OCI-LY1 (cell line): ENCODE measurements at regions not wholly inside any gene's neighbourhood (a gene's known extent, or its start where the extent isn't known, plus 50 kb on each side); places are given as distances from the start of the nearest gene placed in this dataset.

Experiments used
- H2AFZ ChIP-seq: fragments of 200-600 bp; sonication (generic), shearing (Covaris generic); 2 replicates; pipeline ENCODE4 v1.6.0; 2014; ENCODE audit warnings: antibody characterized with exemption, mild to moderate bottlenecking, low read length
- H3F3A ChIP-seq: fragments of 200-600 bp; sonication (generic), shearing (Covaris generic); 2 replicates; pipeline ENCODE4 v1.6.0; 2014; ENCODE audit warnings: mild to moderate bottlenecking, antibody characterized with exemption, low read length, moderate library complexity; ENCODE audit not compliant: insufficient read depth
- H3K27ac ChIP-seq: fragments of 200-600 bp; sonication (generic); 2 replicates; pipeline ENCODE4 v1.5.1; 2014; ENCODE audit warnings: low read length, mixed run types, mild to moderate bottlenecking, low read depth; ENCODE audit not compliant: poor library complexity, severe bottlenecking
- H3K27me3 ChIP-seq: fragments of 200-600 bp; sonication (generic); 2 replicates; pipeline ENCODE4 v1.6.0; 2014; ENCODE audit warnings: antibody characterized with exemption, mild to moderate bottlenecking, low read length, moderate library complexity; ENCODE audit not compliant: insufficient read depth
- H3K36me3 ChIP-seq: fragments of 200-600 bp; sonication (generic); 2 replicates; pipeline ENCODE4 v1.6.1; 2014; ENCODE audit warnings: mild to moderate bottlenecking, antibody characterized with exemption, low read length, moderate library complexity, mixed read lengths; ENCODE audit not compliant: insufficient read depth
- H3K4me1 ChIP-seq: fragments of 200-600 bp; sonication (generic); 2 replicates; pipeline ENCODE4 v1.5.1; 2014; ENCODE audit warnings: mild to moderate bottlenecking, low read length, moderate library complexity; ENCODE audit not compliant: insufficient read depth, severe bottlenecking
- H3K4me2 ChIP-seq: fragments of 200-600 bp; sonication (generic), shearing (Covaris generic); 2 replicates; pipeline ENCODE4 v1.6.1; 2014; ENCODE audit warnings: low read length
- H3K4me3 ChIP-seq: fragments of 200-600 bp; sonication (generic); 2 replicates; pipeline ENCODE4 v1.5.1; 2014; ENCODE audit warnings: low read length, low read depth, mild to moderate bottlenecking, mixed read lengths; ENCODE audit not compliant: poor library complexity, severe bottlenecking
- H3K79me2 ChIP-seq: fragments of 200-600 bp; shearing (Covaris generic); 2 replicates; pipeline ENCODE4 v1.6.1; 2016; ENCODE audit warnings: mixed run types, low read length, mixed read lengths; ENCODE audit not compliant: insufficient read depth
- H3K9ac ChIP-seq: fragments of 200-600 bp; sonication (generic), shearing (Covaris generic); 2 replicates; pipeline ENCODE4 v1.6.1; 2014; ENCODE audit warnings: mild to moderate bottlenecking, low read length, mixed read lengths
- H3K9me2 ChIP-seq: fragments of 200-600 bp; sonication (generic), shearing (Covaris generic); 2 replicates; pipeline ENCODE4 v1.6.1; 2014; ENCODE audit warnings: low read depth, mild to moderate bottlenecking, low read length, mixed read lengths
- H3K9me3 ChIP-seq: fragments of 200-600 bp; shearing (Covaris generic); 2 replicates; pipeline ENCODE4 v1.6.1; 2014; ENCODE audit warnings: low read length, mixed read lengths
- H4K20me1 ChIP-seq: fragments of 200-600 bp; sonication (generic), shearing (Covaris generic); 2 replicates; pipeline ENCODE4 v1.6.0; 2016; ENCODE audit warnings: mild to moderate bottlenecking, low read length; ENCODE audit not compliant: insufficient read depth
- CTCF ChIP-seq: fragments of 200-600 bp; sonication (generic), shearing (Covaris generic); IDR thresholded peaks from 2 replicates; pipeline ENCODE4 v1.5.1; 2017; ENCODE audit warnings: mild to moderate bottlenecking, antibody characterized with exemption, low read length, moderate library complexity, mixed read lengths
- EZH2 ChIP-seq: fragments of 200-600 bp; sonication (generic), shearing (Covaris generic); IDR thresholded peaks from 2 replicates; pipeline ENCODE4 v1.8.0; 2017; ENCODE audit warnings: borderline replicate concordance, mixed run types, mild to moderate bottlenecking, antibody characterized with exemption, low read length, moderate library complexity, mixed read lengths

- Histone ChIP-seq H4K20me1 (no peaks in the 10 kb centered on the region), H3K4me3 (no peak overlapping the region), H3F3A (no peaks in the 10 kb centered on the region), H3K9me3 (no peaks in the 10 kb centered on the region), H3K9ac (no peak overlapping the region), H3K27ac (no peak overlapping the region), H3K79me2 (no peaks in the 10 kb centered on the region), H2AFZ (no peak overlapping the region), H3K4me2 (no peak overlapping the region), H3K27me3 (no peaks in the 10 kb centered on the region), H3K4me1 (no peaks in the 10 kb centered on the region), H3K9me2 (no peaks in the 10 kb centered on the region), H3K36me3 (no peaks in the 10 kb centered on the region)
- TF ChIP-seq EZH2 (no peak), CTCF (no peak)
These were observed 166.7 kb upstream of the E2F7 start for GRCh38 chr12:77232045-77232444.

GRCh38 chr12:77231501-77231918 lies 166.1 kb upstream of the E2F7 start:
- no peak for TF ChIP-seq CTCF
- TF ChIP-seq EZH2: no peak
- H3K9me3 ChIP-seq: no peaks in the 10 kb centered on the region
- no peaks in the 10 kb centered on the region for H4K20me1 ChIP-seq
- H3K4me2 ChIP-seq: no peak overlapping the region
- H3K9ac ChIP-seq: no peak overlapping the region
- no peaks in the 10 kb centered on the region for H3K9me2 ChIP-seq
- no peak overlapping the region for H3K4me3 ChIP-seq
- no peaks in the 10 kb centered on the region for H3K36me3 ChIP-seq
- no peaks in the 10 kb centered on the region for H3F3A ChIP-seq
- no peak overlapping the region for H3K27ac ChIP-seq
- H3K4me1 ChIP-seq: no peaks in the 10 kb centered on the region
- H3K27me3 ChIP-seq: no peaks in the 10 kb centered on the region
- H2AFZ ChIP-seq: no peak overlapping the region
- H3K79me2 ChIP-seq: no peaks in the 10 kb centered on the region

GRCh38 chr12:77229640-77230442 lies 164.5 kb upstream of the E2F7 start:
- no peak overlapping the region for H3K4me3 ChIP-seq
- H3K4me1 ChIP-seq: no peaks in the 10 kb centered on the region
- no peak overlapping the region for H3K27ac ChIP-seq
- no peaks in the 10 kb centered on the region for H3K79me2 ChIP-seq
- H3K4me2 ChIP-seq: no peak overlapping the region
- no peaks in the 10 kb centered on the region for H3K27me3 ChIP-seq
- no peaks in the 10 kb centered on the region for H3K9me3 ChIP-seq
- no peak overlapping the region for H2AFZ ChIP-seq
- H3K9ac ChIP-seq: no peak overlapping the region
- no peaks in the 10 kb centered on the region for H4K20me1 ChIP-seq
- TF ChIP-seq EZH2 (no peak), CTCF (no peak)
- no peaks in the 10 kb centered on the region for H3K9me2 ChIP-seq
- no peaks in the 10 kb centered on the region for H3K36me3 ChIP-seq
- H3F3A ChIP-seq: no peaks in the 10 kb centered on the region
